HG03342 (cell line): ENCODE measurements at regions not wholly inside any gene's neighbourhood (a gene's known extent, or its start where the extent isn't known, plus 50 kb on each side); places are given as distances from the start of the nearest gene placed in this dataset.
A peak's percentile ranks its signal among the peaks of the same experiment; 100 is the strongest.
"Not testable (repeated sequence)": the region's sequence is repeated elsewhere in the genome, so short reads cannot be mapped to it uniquely, and the experiment has no call there.

Source experiments
- ATAC-seq: cut with Tn5 transposase; IDR thresholded peaks from one replicate; pipeline ENCODE4 v1.9.1; 2021; ENCODE audit warnings: mild to moderate bottlenecking, moderate library complexity; ENCODE audit not compliant: unreplicated experiment

DNA sequence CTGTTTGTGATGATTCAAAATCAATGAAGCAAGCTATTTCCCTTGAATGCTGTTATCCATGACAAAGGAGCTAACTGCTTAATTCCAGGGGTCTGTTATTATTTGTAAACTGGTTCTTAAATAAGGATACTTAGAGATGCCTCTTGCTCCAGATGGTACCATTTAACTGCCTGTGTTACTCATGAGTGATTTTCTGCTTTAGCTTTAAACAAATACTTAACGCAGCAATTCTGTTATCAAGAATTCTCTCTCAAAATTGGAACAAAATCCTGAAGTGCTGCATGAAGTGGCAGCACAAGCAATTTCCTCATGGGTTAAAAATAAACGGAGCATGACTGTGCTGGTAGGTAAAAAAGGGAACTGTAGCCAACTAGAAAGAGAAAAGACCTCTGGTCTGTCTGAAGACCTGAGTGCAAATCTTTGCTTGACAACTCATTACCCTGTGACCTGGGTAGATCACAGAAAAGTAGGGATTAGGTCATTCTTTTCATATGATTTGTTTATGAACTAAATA, 62.5 kb upstream of the GBE1 start:
- peak; percentile 95 for ATAC-seq

DNA sequence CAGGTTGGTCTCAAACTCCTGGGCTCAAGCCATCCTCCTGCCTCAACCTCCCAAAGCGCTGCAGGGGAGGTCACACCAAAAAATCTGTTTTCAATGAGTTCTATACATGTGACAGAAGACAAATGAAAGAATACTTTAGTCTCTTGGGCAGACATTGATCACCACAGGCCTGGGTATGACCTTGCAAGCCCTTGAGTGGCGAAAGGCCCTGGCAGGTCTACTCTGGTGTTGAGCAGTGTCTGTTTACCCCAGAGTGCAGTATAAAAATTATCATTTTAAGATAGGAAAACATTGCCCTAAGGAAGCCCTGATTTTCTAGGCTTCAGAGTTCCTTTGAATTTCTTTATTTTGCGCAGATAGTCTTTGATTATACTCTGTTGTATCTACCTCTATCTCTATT, 61.6 kb upstream of the GBE1 start:
- ATAC-seq, result no peak

DNA sequence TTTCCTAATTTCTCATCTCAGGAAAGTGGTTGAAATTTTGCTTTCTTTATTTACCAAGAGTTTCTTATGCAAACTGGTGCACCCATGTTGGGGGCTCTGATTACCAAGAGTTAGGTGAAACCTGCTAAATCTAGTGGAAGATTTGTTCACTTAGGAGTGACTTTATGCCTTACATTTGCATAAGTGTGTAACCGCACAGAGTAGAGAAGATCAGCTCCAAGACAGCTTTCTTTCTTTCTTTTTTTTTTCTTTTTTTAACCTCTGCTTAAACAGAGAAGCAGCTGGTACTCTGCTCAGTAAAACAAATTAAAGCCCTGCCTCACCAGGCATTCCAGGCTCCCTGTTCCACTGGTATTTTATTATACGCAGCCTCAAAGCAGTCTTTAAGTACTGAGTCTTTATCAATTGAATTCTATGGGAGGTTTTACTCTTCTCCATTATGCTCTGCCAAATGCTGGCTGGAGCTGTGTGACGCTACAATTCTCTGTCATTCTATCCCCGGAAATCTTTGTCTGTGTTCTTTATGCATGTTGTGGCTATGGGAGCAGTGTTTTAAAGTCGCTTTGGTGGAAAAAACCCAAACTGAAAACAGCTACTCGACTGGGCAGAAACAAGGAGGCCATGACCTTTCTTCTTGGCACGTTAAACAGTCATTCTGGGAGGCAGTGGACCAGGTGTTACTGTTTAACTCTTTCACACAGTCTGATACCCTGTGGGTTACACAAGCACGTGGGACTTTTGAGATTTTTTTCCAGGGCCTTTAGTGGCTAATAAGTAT, 55.2 kb upstream of the GBE1 start:
- ATAC-seq, result peak; percentile 99

DNA sequence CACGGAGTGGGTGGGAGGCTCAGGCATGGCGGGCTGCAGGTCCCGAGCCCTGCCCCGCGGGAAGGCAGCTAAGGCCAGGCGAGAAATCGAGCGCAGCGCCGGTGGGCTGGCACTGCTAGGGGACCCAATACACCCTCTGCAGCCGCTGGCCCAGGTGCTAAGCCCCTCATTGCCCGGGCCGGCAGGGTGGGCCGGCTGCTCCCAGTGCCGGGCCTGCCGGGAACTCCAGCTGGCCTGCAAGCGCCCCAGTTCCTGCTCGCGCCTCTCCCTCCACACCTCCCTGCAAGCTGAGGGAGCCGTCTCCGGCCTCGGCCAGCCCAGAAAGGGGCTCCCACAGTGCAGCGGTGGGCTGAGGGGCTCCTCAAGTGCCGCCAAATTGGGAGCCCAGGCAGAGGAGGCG, 50.7 kb upstream of the GBE1 start:
- ATAC-seq, result not testable (repeated sequence)
